Muscle of leg (tissue), 3 donors: ENCODE measurements at regions not wholly inside any gene's neighbourhood (a gene's known extent, or its start where the extent isn't known, plus 50 kb on each side); places are given as distances from the start of the nearest gene placed in this dataset.

Experiments
- DNase-seq: peaks from one replicate; pipeline ENCODE4 v3.0.0; 2013
- H3K27ac ChIP-seq: one replicate; pipeline ENCODE4 v1.5.1; 2013; ENCODE audit warnings: mild to moderate bottlenecking, low read length, control low read depth
- H3K27me3 ChIP-seq: one replicate; pipeline ENCODE4 v1.6.1; 2013; ENCODE audit warnings: low read length; ENCODE audit not compliant: control insufficient read depth, insufficient read depth
- H3K36me3 ChIP-seq: one replicate; pipeline ENCODE4 v1.6.1; 2013; ENCODE audit warnings: low read length; ENCODE audit not compliant: control insufficient read depth, insufficient read depth
- H3K4me1 ChIP-seq: one replicate; pipeline ENCODE4 v1.6.1; 2013; ENCODE audit warnings: low read length; ENCODE audit not compliant: control insufficient read depth, insufficient read depth
- H3K4me3 ChIP-seq: one replicate; pipeline ENCODE4 v1.5.1; 2013; ENCODE audit warnings: low read length, control low read depth
- H3K9me3 ChIP-seq: replicated peaks from 2 replicates; pipeline ENCODE4 v1.6.1; 2013; ENCODE audit warnings: low read depth, low read length; ENCODE audit not compliant: control insufficient read depth
- WGBS: methylation state at CpG from one replicate; pipeline ENCODE4 v1.1.5; 2013; ENCODE audit warnings: missing lambda C conversion rate; ENCODE audit not compliant: insufficient coverage; 5-methylcytosine and 5-hydroxymethylcytosine counted together

- H3K4me3 ChIP-seq = no peak overlapping the region
- no peak overlapping the region for H3K27ac ChIP-seq
- no peaks in the 10 kb centered on the region for H3K4me1 ChIP-seq
- H3K36me3 ChIP-seq = no peaks in the 10 kb centered on the region
- H3K27me3 ChIP-seq = no peaks in the 10 kb centered on the region
- no peaks in the 10 kb centered on the region for H3K9me3 ChIP-seq
- 100% methylated on average over 1 of the region's 1 CpG for WGBS
- no peak for DNase-seq
These were observed 137.2 kb downstream of the MZT1 start for GRCh38 chr13:72590091-72590740.

DNA sequence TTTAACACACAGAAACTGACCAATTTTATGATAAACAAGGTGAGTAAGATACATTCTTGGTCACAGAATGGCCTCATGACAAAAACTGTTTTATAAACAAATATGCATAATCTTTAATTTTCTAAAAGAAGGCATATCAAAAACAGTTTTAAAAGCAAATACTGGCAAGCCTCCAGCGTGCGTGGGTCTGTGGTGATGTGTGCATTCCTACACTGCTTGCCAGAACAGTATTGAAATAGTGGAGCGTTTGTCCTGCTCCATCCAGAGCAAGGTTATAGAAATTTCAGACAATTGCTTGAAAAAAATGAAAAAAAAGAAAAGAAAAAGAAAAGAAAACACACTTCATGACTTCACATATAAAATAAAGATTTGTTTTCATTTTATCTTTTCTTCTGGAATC, 140.9 kb downstream of the MZT1 start:
- no CpG with 5 or more reads among the region's 3 CpGs for WGBS
- Histone ChIP-seq H3K9me3 (no peaks in the 10 kb centered on the region), H3K27ac (no peak overlapping the region), H3K27me3 (no peaks in the 10 kb centered on the region), H3K36me3 (no peaks in the 10 kb centered on the region), H3K4me3 (no peak overlapping the region), H3K4me1 (no peaks in the 10 kb centered on the region)
- no peak for DNase-seq

DNA sequence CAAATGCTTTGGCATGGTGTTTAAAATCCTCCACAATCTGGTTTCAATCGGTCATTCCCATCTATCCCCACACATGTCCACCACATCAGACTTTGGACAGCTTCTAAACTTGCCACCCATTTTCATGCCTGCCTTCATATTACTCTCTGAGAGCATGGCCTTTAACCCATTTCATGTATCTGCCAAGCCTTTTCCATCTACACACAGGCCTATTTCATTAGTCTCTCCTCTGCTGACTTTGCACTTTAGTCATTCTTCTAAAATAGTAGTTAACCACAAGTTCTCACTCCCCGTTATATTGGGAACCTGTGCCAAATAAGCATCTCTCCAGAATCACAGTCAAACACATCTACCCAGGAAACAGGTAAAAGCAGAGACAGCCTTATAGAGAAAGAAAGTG, 142.2 kb downstream of the MZT1 start:
- Histone ChIP-seq H3K9me3 (no peaks in the 10 kb centered on the region), H3K4me3 (no peak overlapping the region), H3K27me3 (no peaks in the 10 kb centered on the region), H3K27ac (no peak overlapping the region), H3K36me3 (no peaks in the 10 kb centered on the region), H3K4me1 (no peaks in the 10 kb centered on the region)
- no peak for DNase-seq
- 75% methylated on average over 1 of the region's 2 CpGs for WGBS

DNA sequence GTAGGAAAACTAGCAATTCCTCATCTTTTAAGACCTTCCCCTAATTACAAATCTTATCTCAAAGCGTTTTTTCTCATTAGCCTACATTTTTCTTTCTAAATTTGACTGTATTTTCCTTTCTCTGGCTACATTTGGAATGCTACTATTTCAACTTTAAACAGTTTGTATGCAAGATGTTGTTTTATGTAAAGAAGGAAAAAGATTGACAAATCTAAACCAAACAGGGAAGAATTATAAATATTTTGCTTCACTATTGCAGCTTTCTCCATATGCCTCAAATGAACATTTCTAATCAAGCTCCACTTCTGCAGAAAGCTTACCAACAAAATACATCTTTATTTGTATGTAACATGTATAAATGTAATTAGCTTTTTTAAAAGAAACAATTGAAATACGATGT, 156.2 kb downstream of the MZT1 start:
- no peaks in the 10 kb centered on the region for H3K36me3 ChIP-seq
- no peaks in the 10 kb centered on the region for H3K9me3 ChIP-seq
- no peaks in the 10 kb centered on the region for H3K4me1 ChIP-seq
- 0% methylated on average over 1 of the region's 2 CpGs for WGBS
- no peak for DNase-seq
- no peak overlapping the region for H3K4me3 ChIP-seq
- H3K27me3 ChIP-seq = no peaks in the 10 kb centered on the region
- H3K27ac ChIP-seq = no peak overlapping the region

DNA sequence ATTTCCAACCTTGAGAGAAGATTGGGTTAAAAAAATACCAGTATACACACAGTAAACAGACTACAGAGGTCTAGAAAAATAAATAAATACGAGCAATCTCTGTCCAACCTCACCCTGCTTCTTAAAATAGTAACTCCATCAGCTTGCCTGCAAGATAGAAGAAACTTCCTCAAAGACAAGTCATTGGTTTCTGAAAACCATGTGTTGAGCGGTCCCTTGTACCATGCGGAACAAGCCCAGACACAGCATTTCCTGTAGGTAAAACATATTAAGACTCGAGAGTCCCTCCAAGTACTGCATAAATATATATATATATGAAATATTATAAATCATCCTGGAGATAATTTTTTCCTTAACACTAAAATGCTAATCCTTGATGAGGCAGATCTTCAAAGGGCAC, 157.4 kb downstream of the MZT1 start:
- no peak overlapping the region for H3K4me3 ChIP-seq
- no peak overlapping the region for H3K27ac ChIP-seq
- peak; percentile 3 for DNase-seq
- no peaks in the 10 kb centered on the region for H3K9me3 ChIP-seq
- H3K36me3 ChIP-seq = no peaks in the 10 kb centered on the region
- H3K4me1 ChIP-seq = no peaks in the 10 kb centered on the region
- no peaks in the 10 kb centered on the region for H3K27me3 ChIP-seq
- no CpG with 5 or more reads among the region's 4 CpGs for WGBS

DNA sequence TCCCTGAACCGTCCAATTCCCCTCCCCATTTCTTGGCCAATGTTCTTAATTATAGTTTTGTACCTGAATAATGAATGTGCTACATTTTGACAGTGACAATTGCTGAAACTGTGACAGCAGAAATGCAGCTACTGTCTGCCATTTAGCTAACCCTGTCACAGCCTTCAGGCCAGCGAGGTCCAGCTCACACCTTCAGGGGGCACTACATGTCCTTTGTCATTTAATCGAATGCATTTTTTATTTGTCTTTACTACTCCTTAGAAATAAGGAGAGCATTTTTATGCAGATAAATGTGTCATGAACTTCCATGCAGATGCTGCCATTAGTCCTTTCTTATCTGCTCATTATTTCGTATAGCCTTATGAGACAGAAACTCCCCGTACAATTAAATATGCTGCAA, 159.9 kb downstream of the MZT1 start:
- no peak overlapping the region for H3K4me3 ChIP-seq
- H3K27me3 ChIP-seq = no peaks in the 10 kb centered on the region
- 90% methylated on average over 2 of the region's 5 CpGs for WGBS
- no peaks in the 10 kb centered on the region for H3K9me3 ChIP-seq
- DNase-seq = no peak
- H3K36me3 ChIP-seq = no peaks in the 10 kb centered on the region
- H3K27ac ChIP-seq = no peak overlapping the region
- H3K4me1 ChIP-seq = no peaks in the 10 kb centered on the region

DNA sequence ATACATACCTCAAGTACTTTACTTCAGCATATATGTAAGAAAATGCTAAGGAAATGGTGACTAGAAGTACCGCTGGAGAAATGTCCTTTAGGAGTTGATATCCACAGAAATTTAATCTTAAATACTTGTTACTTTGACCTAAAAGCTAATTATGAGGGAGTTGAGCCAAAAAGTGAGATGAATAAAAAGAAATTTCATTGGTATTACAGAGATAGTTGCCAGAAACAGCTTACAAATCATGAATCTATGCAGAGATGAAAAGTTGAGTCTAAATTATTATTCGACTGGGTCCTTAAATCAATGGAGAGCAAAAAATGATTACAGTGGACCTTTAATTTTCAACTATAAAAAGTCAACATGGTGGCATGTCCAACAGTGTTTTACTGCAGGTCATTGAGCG, 160.9 kb downstream of the MZT1 start:
- H3K9me3 ChIP-seq = no peaks in the 10 kb centered on the region
- H3K4me3 ChIP-seq = no peak overlapping the region
- no peak for DNase-seq
- no peaks in the 10 kb centered on the region for H3K4me1 ChIP-seq
- no CpG with 5 or more reads among the region's 3 CpGs for WGBS
- H3K36me3 ChIP-seq = no peaks in the 10 kb centered on the region
- H3K27me3 ChIP-seq = no peaks in the 10 kb centered on the region
- H3K27ac ChIP-seq = no peak overlapping the region

DNA sequence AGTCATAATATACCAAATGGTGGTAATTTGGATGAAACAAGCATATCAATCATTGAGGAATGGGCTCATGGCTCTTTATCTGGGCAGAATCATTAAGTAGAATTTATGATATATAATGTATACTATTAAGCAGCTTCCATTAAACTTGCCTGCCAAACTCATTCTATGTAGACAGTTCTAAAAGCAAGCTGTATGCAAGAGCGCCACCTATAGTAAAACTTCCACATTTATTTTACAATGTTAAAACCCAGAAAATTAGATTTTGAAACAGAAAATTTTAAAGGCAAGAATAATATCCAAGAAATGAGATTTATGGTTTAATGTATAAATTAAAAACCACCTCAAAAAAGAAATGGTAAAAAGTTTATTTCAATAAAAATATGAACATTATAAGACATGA, 161.5 kb downstream of the MZT1 start:
- H3K36me3 ChIP-seq = no peaks in the 10 kb centered on the region
- no peaks in the 10 kb centered on the region for H3K27me3 ChIP-seq
- WGBS = no CpG with 5 or more reads among the region's 1 CpG
- H3K4me3 ChIP-seq = no peak overlapping the region
- DNase-seq = peak; percentile 45
- no peaks in the 10 kb centered on the region for H3K9me3 ChIP-seq
- H3K27ac ChIP-seq = no peak overlapping the region
- no peaks in the 10 kb centered on the region for H3K4me1 ChIP-seq

DNA sequence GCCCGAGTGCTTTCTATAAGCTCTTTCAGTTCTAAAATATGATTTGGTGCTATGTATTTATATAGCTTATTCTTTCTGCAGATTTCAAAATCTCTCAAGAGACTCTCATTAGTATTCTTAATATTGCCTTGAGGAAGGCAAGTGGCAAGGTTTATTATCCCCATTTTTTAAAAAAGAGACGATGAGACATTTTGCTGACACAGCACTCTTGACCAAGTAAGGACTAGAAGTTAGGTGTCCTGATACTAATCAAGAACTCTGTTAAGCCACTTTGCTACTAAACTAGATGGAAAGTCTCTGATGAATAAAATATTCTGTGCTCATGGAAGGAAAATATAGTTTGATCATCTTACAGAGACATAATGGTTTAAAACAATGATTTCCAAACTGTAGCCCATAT, 164.7 kb downstream of the MZT1 start:
- Histone ChIP-seq H3K4me3 (no peak overlapping the region), H3K9me3 (no peaks in the 10 kb centered on the region), H3K4me1 (no peaks in the 10 kb centered on the region), H3K27ac (no peak overlapping the region), H3K36me3 (no peaks in the 10 kb centered on the region), H3K27me3 (no peaks in the 10 kb centered on the region)
- WGBS = no CpG with 5 or more reads among the region's 2 CpGs
- no peak for DNase-seq

- H3K27me3 ChIP-seq = no peaks in the 10 kb centered on the region
- no peak overlapping the region for H3K4me3 ChIP-seq
- H3K36me3 ChIP-seq = no peaks in the 10 kb centered on the region
- H3K9me3 ChIP-seq = no peaks in the 10 kb centered on the region
- no peak for DNase-seq
- WGBS = 67% methylated on average over 1 of the region's 2 CpGs
- no peaks in the 10 kb centered on the region for H3K4me1 ChIP-seq
- no peak overlapping the region for H3K27ac ChIP-seq
These were observed 165.6 kb downstream of the MZT1 start for GRCh38 chr13:72561791-72562190.

DNA sequence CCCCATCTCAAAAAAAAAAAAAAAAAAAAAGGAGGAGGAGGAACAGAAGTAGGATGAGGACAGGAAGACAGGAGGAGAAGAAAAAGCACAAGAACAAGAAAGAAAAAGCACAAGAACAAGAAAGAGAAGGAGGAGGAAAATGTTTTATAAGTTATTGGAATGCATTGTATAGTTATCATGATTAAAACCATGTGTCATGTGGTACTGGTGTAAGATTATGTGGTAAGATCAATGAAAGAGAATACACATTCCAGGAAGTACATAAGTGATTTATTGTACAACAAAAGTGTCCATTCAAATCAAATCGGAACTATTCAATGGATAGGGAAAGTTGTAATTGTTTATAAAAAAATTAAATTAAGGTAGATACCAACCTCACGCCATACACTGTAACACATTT, 167.7 kb downstream of the MZT1 start:
- WGBS = no CpG with 5 or more reads among the region's 2 CpGs
- H3K27ac ChIP-seq = no peak overlapping the region
- H3K27me3 ChIP-seq = no peaks in the 10 kb centered on the region
- H3K9me3 ChIP-seq = no peaks in the 10 kb centered on the region
- no peak overlapping the region for H3K4me3 ChIP-seq
- no peak for DNase-seq
- no peaks in the 10 kb centered on the region for H3K4me1 ChIP-seq
- H3K36me3 ChIP-seq = no peaks in the 10 kb centered on the region
